WTC11 (cell line): ENCODE measurements at regions not wholly inside any gene's neighbourhood (a gene's known extent, or its start where the extent isn't known, plus 50 kb on each side); places are given as distances from the start of the nearest gene placed in this dataset.

Experiments used
- ATAC-seq: fragments of 200-7000 bp; cut with Tn5 transposase; 2 replicates; pipeline ENCODE4 v1.10.0; 2021; ENCODE audit warnings: mild to moderate bottlenecking, moderate library complexity
- CTCF ChIA-PET: fragments of 300-600 bp; sonication (Branson Sonifier 250); formaldehyde crosslinking; loops from one replicate; lab custom pipeline; 2021; ENCODE audit warnings: antibody characterized with exemption; lab: Charles Lee
- POLR2A ChIA-PET: fragments of 350-600 bp; sonication (Branson Sonifier 250); formaldehyde crosslinking; loops from one replicate; lab custom pipeline; 2021; ENCODE audit warnings: antibody characterized with exemption; lab: Charles Lee
- DNase-seq: peaks from one replicate; pipeline ENCODE4 v3.0.0; 2021; ENCODE audit warnings: low spot score
- H3K27ac Mint-ChIP-seq: 2 replicates; pipeline ENCODE4 v1.8.0; 2021; ENCODE audit warnings: mixed read lengths
- H3K27me3 Mint-ChIP-seq: 2 replicates; pipeline ENCODE4 v1.8.0; 2021; ENCODE audit warnings: low read depth, mild to moderate bottlenecking, moderate library complexity, mixed read lengths
- H3K36me3 Mint-ChIP-seq: 2 replicates; pipeline ENCODE4 v1.8.0; 2021; ENCODE audit warnings: mixed read lengths
- H3K4me1 Mint-ChIP-seq: 2 replicates; pipeline ENCODE4 v1.8.0; 2022; ENCODE audit warnings: mixed read lengths
- H3K4me3 Mint-ChIP-seq: 2 replicates; pipeline ENCODE4 v1.8.0; 2021; ENCODE audit warnings: mild to moderate bottlenecking, moderate library complexity, mixed read lengths
- H3K9me3 Mint-ChIP-seq: 2 replicates; pipeline ENCODE4 v1.8.0; 2021; ENCODE audit warnings: mixed read lengths
- ATF3 ChIP-seq: sonication (generic); formaldehyde crosslinking; conservative IDR thresholded peaks from 2 replicates; pipeline ENCODE4 v1.8.1; 2022; ENCODE audit warnings: mild to moderate bottlenecking, missing genetic modification reagents
- ATF6 ChIP-seq: sonication (generic); formaldehyde crosslinking; IDR thresholded peaks from 2 replicates; pipeline ENCODE4 v1.8.1; 2023; ENCODE audit warnings: mild to moderate bottlenecking, missing genetic modification reagents
- CBFB ChIP-seq: sonication (generic); formaldehyde crosslinking; IDR thresholded peaks from 2 replicates; pipeline ENCODE4 v1.8.1; 2022; ENCODE audit warnings: mild to moderate bottlenecking, low read depth, missing genetic modification reagents
- CTCF ChIP-seq: fragments of 200-600 bp; IDR thresholded peaks from 2 replicates; pipeline ENCODE4 v1.8.0; 2022; ENCODE audit warnings: antibody characterized with exemption
- ESRRA ChIP-seq: sonication (generic); formaldehyde crosslinking; IDR thresholded peaks from 2 replicates; pipeline ENCODE4 v1.8.1; 2022; ENCODE audit warnings: mild to moderate bottlenecking, missing genetic modification reagents, borderline replicate concordance
- ETV6 ChIP-seq: sonication (generic); formaldehyde crosslinking; IDR thresholded peaks from 2 replicates; pipeline ENCODE4 v1.8.1; 2022; ENCODE audit warnings: mild to moderate bottlenecking, missing genetic modification reagents
- GABPB1 ChIP-seq: sonication (generic); formaldehyde crosslinking; IDR thresholded peaks from 2 replicates; pipeline ENCODE4 v1.8.1; 2023; ENCODE audit warnings: mild to moderate bottlenecking, missing genetic modification reagents
- JAZF1 ChIP-seq: fragments of 250-450 bp; sonication (Bioruptor Pico); IDR thresholded peaks from 2 replicates; pipeline ENCODE4 v1.9.0; 2021; ENCODE audit warnings: moderate library complexity, mild to moderate bottlenecking, inconsistent platforms
- SMAD4 ChIP-seq: sonication (generic); formaldehyde crosslinking; IDR thresholded peaks from 2 replicates; pipeline ENCODE4 v1.8.0; 2022; ENCODE audit warnings: mild to moderate bottlenecking, missing genetic modification reagents
- SP1 ChIP-seq: sonication (generic); formaldehyde crosslinking; conservative IDR thresholded peaks from 2 replicates; pipeline ENCODE4 v1.8.1; 2022; ENCODE audit warnings: missing genetic modification reagents
- TEAD1 ChIP-seq: sonication (generic); formaldehyde crosslinking; IDR thresholded peaks from 2 replicates; pipeline ENCODE4 v1.8.0; 2022; ENCODE audit warnings: mild to moderate bottlenecking, missing genetic modification reagents
- ZNF423 ChIP-seq: fragments of 250-450 bp; sonication (Bioruptor Pico); IDR thresholded peaks from 2 replicates; pipeline ENCODE4 v2.1.2; 2022; ENCODE audit warnings: mild to moderate bottlenecking, moderate library complexity
- TF ChIP-seq, protein P1 (sequence below): sonication (generic); formaldehyde crosslinking; IDR thresholded peaks from 2 replicates; pipeline ENCODE4 v1.8.1; 2023; ENCODE audit warnings: mild to moderate bottlenecking, missing genetic modification reagents, moderate library complexity
- TF ChIP-seq, protein P2 (sequence below): sonication (generic); formaldehyde crosslinking; IDR thresholded peaks from 2 replicates; pipeline ENCODE4 v1.8.0; 2023; ENCODE audit warnings: missing genetic modification reagents
- TF ChIP-seq, protein P3 (sequence below): sonication (generic); formaldehyde crosslinking; conservative IDR thresholded peaks from 2 replicates; pipeline ENCODE4 v1.8.1; 2023; ENCODE audit warnings: mild to moderate bottlenecking, low read depth, missing genetic modification reagents, moderate library complexity

DNA sequence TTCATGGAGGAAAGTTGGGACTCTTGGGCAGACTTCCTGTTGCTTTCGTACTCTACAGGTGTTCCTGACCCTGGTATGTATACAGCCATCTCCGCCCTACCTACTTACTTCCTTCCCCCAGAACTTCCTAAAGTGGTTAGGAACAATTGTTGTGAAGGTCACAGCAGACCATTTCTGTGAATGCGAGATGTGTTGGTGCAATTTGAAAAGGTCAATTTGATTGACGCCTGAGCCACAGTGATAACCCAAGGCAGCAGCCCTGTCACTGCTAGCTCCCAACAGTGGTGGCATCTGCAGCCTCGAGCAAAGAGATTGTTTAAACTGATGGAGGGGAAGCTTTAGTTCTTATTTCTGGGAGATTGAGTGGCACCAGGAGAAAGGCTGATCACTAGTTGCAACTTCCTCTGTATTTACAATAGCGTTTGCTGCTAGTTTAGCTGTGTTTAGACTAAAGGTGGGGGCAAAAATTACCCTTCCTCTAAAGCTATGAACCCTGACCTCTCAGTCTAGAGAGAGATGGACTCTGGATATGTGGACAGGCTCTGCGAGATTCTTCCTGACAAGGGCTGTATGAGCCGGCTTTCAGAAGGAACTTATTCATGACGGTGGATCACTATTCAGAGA is 78.3 kb upstream of the MAP4K3 start:
- peaks cover 67% of the 10 kb centered on the region for H3K4me1 Mint-ChIP-seq
- DNase-seq, result no peak
- peaks cover 11% of the 10 kb centered on the region for H3K9me3 Mint-ChIP-seq

DNA sequence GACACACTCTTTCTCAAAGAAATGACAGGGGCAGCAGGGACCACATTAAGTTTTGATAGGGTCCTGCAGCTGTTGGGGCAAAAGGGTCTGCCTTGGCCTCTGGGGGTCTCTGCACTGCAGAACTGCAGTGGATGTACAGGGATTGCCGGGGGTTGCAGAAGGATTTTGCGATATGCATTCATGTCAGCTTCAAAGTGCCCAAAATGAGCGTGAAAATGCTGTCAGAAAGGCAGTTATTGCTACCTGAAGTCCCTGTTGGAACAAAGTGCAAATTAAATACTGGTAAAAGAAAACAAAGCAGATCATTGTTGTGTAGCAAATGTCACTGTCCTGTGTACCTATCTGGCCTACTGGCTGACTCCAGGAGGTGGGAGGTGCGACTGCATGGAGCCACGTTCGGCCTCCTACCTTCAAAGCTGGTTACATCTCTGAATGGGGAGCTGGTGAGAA is 78.8 kb upstream of the MAP4K3 start:
- Mint-ChIP-seq H3K9me3 (peaks cover 15% of the 10 kb centered on the region), H3K36me3 (peaks cover 27% of the 10 kb centered on the region), H3K4me3 (no peak overlapping the region), H3K27ac (peak overlapping the region; percentile 93), H3K27me3 (no peaks in the 10 kb centered on the region), H3K4me1 (peaks cover 67% of the 10 kb centered on the region)
- TF ChIP-seq CBFB (no peak), JAZF1 (no peak), TEAD1 (CRISPR knock-in tag) (no peak)
- TF ChIP-seq, protein P1, sequence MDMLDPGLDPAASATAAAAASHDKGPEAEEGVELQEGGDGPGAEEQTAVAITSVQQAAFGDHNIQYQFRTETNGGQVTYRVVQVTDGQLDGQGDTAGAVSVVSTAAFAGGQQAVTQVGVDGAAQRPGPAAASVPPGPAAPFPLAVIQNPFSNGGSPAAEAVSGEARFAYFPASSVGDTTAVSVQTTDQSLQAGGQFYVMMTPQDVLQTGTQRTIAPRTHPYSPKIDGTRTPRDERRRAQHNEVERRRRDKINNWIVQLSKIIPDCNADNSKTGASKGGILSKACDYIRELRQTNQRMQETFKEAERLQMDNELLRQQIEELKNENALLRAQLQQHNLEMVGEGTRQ (CRISPR knock-in tag), result no peak
- ATAC-seq (peak; percentile 30), DNase-seq (no peak)
- ChIA-PET POLR2A (no interaction called here), CTCF (interaction anchor here (1.1 to 2.3 kb wide), 3 partner anchors 78 to 214 kb away, joined by 3 to 20 read pairs (median 9); no protein-coding TSS in a partner anchor)

More for the DNA sequence above, 78.3 kb upstream of the MAP4K3 start:
- ATAC-seq, result no peak
- Mint-ChIP-seq H3K4me3 (no peak overlapping the region), H3K27me3 (no peaks in the 10 kb centered on the region), H3K27ac (peak overlapping the region; percentile 93), H3K36me3 (peaks cover 22% of the 10 kb centered on the region)
- ChIA-PET CTCF (interaction anchor here (1.1 to 2.3 kb wide), 3 partner anchors 79 to 214 kb away, joined by 3 to 20 read pairs (median 9); no protein-coding TSS in a partner anchor), POLR2A (no interaction called here)
- TF ChIP-seq GABPB1 (CRISPR knock-in tag) (peak; percentile 40; the same call in 1 of the 2 replicates), ESRRA (CRISPR knock-in tag) (no peak), TEAD1 (CRISPR knock-in tag) (0 out of 2 replicates have a peak, but pooled peaks have one; percentile 43)
- TF ChIP-seq, protein P2, sequence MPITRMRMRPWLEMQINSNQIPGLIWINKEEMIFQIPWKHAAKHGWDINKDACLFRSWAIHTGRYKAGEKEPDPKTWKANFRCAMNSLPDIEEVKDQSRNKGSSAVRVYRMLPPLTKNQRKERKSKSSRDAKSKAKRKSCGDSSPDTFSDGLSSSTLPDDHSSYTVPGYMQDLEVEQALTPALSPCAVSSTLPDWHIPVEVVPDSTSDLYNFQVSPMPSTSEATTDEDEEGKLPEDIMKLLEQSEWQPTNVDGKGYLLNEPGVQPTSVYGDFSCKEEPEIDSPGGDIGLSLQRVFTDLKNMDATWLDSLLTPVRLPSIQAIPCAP (CRISPR knock-in tag), result no peak

DNA sequence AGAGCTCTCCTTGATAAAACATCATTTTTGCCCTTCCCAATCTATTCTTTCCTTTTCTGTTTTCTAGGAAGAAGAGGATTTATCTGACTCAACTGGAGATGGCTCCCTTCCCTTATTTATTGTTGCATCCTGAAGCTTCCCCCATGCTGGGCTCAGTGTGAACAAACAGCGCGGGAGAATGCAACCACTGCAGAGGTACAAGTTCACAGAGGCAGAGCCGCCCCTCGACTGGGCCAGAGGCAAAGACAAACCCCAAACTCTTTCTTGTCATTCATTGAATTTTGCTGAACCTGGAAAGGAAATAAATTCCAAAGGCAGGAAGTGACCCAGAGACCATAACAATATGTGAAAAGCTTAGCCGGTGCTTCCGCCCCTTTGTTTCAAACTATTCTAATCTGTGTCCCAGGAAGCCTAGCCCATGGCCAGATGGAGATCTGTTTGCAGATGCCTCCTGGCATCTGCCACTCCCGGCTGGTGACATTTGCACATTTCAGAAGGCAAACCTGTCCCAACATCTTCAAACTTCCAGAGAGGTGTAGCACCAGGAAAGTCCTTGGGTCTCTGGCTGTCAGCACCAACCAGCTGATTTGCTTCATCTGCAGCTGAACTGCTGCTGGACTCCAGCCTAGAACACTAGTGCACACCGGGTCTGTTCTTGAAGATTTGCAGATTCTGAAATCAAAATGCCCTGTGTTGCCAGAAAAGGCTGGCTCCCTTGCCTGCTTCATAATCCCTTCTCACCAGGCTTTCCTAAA is 79.4 kb upstream of the MAP4K3 start:
- peaks cover 21% of the 10 kb centered on the region for H3K9me3 Mint-ChIP-seq
- TF ChIP-seq, protein P3, sequence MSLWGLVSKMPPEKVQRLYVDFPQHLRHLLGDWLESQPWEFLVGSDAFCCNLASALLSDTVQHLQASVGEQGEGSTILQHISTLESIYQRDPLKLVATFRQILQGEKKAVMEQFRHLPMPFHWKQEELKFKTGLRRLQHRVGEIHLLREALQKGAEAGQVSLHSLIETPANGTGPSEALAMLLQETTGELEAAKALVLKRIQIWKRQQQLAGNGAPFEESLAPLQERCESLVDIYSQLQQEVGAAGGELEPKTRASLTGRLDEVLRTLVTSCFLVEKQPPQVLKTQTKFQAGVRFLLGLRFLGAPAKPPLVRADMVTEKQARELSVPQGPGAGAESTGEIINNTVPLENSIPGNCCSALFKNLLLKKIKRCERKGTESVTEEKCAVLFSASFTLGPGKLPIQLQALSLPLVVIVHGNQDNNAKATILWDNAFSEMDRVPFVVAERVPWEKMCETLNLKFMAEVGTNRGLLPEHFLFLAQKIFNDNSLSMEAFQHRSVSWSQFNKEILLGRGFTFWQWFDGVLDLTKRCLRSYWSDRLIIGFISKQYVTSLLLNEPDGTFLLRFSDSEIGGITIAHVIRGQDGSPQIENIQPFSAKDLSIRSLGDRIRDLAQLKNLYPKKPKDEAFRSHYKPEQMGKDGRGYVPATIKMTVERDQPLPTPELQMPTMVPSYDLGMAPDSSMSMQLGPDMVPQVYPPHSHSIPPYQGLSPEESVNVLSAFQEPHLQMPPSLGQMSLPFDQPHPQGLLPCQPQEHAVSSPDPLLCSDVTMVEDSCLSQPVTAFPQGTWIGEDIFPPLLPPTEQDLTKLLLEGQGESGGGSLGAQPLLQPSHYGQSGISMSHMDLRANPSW (CRISPR knock-in tag), result no peak
- TF ChIP-seq ATF3 (CRISPR knock-in tag), result no peak
- TF ChIP-seq ATF6 (CRISPR knock-in tag), result no peak
- no peak for TF ChIP-seq SMAD4 (CRISPR knock-in tag)
- TF ChIP-seq, protein P2 (CRISPR knock-in tag), result no peak
- TF ChIP-seq SP1, result peak; percentile 36; the same call in 1 of the 2 replicates
- TF ChIP-seq CTCF, result no peak
- peak; percentile 46 for TF ChIP-seq ZNF423 (CRISPR knock-in tag)
- peak; percentile 87; the same call in 1 of the 2 replicates for TF ChIP-seq ETV6 (CRISPR knock-in tag)
- TF ChIP-seq, protein P1 (CRISPR knock-in tag), result no peak

More for the DNA sequence above, 79.4 kb upstream of the MAP4K3 start:
- H3K36me3 Mint-ChIP-seq, result peaks cover 33% of the 10 kb centered on the region
- ATAC-seq (peak; percentile 83), DNase-seq (peak; percentile 52)
- H3K4me1 Mint-ChIP-seq, result peaks cover 67% of the 10 kb centered on the region
- ChIA-PET POLR2A (no interaction called here), CTCF (interaction anchor here (1.1 to 2.3 kb wide), 3 partner anchors 77 to 213 kb away, joined by 3 to 20 read pairs (median 9); no protein-coding TSS in a partner anchor)
- no peak overlapping the region for H3K4me3 Mint-ChIP-seq
- no peaks in the 10 kb centered on the region for H3K27me3 Mint-ChIP-seq
- H3K27ac Mint-ChIP-seq, result peak overlapping the region; percentile 93
